ENCODE measurements at regions not wholly inside any gene's neighbourhood (a gene's known extent, or its start where the extent isn't known, plus 50 kb on each side); places are given as distances from the start of the nearest gene placed in this dataset.

DNA sequence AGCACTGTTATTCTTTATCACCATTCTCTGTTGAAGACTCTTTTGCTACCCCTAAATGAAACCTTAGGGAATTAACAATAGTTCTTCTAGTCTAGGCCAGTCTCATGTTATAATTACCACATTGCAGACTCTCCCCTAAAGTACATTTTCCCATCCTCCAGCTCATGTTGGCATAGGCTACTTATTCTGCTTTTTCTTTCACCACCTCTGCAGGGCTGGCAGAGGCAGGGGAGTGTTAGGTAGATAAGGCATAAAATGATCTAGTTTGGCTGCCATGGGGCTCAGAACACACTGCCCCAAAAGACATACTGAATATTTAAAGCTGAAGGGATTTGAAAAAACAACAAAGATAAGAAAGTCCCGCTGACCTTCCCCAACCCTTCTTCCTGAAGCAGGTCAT is 82.7 kb upstream of the RFC3 start:
- TF ChIP-seq, protein P1, sequence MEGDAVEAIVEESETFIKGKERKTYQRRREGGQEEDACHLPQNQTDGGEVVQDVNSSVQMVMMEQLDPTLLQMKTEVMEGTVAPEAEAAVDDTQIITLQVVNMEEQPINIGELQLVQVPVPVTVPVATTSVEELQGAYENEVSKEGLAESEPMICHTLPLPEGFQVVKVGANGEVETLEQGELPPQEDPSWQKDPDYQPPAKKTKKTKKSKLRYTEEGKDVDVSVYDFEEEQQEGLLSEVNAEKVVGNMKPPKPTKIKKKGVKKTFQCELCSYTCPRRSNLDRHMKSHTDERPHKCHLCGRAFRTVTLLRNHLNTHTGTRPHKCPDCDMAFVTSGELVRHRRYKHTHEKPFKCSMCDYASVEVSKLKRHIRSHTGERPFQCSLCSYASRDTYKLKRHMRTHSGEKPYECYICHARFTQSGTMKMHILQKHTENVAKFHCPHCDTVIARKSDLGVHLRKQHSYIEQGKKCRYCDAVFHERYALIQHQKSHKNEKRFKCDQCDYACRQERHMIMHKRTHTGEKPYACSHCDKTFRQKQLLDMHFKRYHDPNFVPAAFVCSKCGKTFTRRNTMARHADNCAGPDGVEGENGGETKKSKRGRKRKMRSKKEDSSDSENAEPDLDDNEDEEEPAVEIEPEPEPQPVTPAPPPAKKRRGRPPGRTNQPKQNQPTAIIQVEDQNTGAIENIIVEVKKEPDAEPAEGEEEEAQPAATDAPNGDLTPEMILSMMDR (IDR thresholded peaks at IDR 0.05; ENCODE audit: poor library complexity, severe bottlenecking): no peak
- TF ChIP-seq EZH2 (IDR thresholded peaks at IDR 0.05; ENCODE audit: borderline replicate concordance, insufficient read depth, low read length, poor library complexity, severe bottlenecking) (no peak), SMC3 (conservative IDR thresholded peaks at IDR 0.05; ENCODE audit: poor library complexity) (no peak), MXI1 (conservative IDR thresholded peaks at IDR 0.05; ENCODE audit: poor library complexity, severe bottlenecking) (no peak)
- TF ChIP-seq, protein P2, sequence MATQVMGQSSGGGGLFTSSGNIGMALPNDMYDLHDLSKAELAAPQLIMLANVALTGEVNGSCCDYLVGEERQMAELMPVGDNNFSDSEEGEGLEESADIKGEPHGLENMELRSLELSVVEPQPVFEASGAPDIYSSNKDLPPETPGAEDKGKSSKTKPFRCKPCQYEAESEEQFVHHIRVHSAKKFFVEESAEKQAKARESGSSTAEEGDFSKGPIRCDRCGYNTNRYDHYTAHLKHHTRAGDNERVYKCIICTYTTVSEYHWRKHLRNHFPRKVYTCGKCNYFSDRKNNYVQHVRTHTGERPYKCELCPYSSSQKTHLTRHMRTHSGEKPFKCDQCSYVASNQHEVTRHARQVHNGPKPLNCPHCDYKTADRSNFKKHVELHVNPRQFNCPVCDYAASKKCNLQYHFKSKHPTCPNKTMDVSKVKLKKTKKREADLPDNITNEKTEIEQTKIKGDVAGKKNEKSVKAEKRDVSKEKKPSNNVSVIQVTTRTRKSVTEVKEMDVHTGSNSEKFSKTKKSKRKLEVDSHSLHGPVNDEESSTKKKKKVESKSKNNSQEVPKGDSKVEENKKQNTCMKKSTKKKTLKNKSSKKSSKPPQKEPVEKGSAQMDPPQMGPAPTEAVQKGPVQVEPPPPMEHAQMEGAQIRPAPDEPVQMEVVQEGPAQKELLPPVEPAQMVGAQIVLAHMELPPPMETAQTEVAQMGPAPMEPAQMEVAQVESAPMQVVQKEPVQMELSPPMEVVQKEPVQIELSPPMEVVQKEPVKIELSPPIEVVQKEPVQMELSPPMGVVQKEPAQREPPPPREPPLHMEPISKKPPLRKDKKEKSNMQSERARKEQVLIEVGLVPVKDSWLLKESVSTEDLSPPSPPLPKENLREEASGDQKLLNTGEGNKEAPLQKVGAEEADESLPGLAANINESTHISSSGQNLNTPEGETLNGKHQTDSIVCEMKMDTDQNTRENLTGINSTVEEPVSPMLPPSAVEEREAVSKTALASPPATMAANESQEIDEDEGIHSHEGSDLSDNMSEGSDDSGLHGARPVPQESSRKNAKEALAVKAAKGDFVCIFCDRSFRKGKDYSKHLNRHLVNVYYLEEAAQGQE (IDR thresholded peaks at IDR 0.05; ENCODE audit: borderline replicate concordance): no peak
